LHCN-M2 (cell line): ENCODE measurements at regions not wholly inside any gene's neighbourhood (a gene's known extent, or its start where the extent isn't known, plus 50 kb on each side); places are given as distances from the start of the nearest gene placed in this dataset.
"Not testable (repeated sequence)": the region's sequence is repeated elsewhere in the genome, so short reads cannot be mapped to it uniquely, and the experiment has no call there.

ENCODE experiments used
- DNase-seq: peaks from one replicate; pipeline ENCODE4 v3.0.0-alpha.2; 2012; ENCODE audit warnings: low read depth

- DNase-seq, result peak; percentile 53
These were observed 542.7 kb upstream of the ADGRL4 start for GRCh38 chr1:79549201-79549600.

- DNase-seq, result no peak
These were observed 541.0 kb upstream of the ADGRL4 start for GRCh38 chr1:79547514-79547913.

- no peak for DNase-seq
These were observed 536.9 kb upstream of the ADGRL4 start for GRCh38 chr1:79543394-79543793.

- no peak for DNase-seq
These were observed 532.5 kb upstream of the ADGRL4 start for GRCh38 chr1:79539001-79539400.

GRCh38 chr1:79532555-79532954 is 526.0 kb upstream of the ADGRL4 start:
- DNase-seq, result no peak

- DNase-seq, result no peak
These were observed 525.3 kb upstream of the ADGRL4 start for GRCh38 chr1:79531790-79532189.

- no peak for DNase-seq
These were observed 523.9 kb upstream of the ADGRL4 start for GRCh38 chr1:79530476-79530875.

GRCh38 chr1:79530055-79530454 is 523.5 kb upstream of the ADGRL4 start:
- no peak for DNase-seq

GRCh38 chr1:79524126-79524525 is 517.6 kb upstream of the ADGRL4 start:
- DNase-seq, result no peak

GRCh38 chr1:79519084-79519760 is 512.7 kb upstream of the ADGRL4 start:
- DNase-seq, result no peak

GRCh38 chr1:79517470-79518224 is 511.1 kb upstream of the ADGRL4 start:
- DNase-seq, result no peak

- DNase-seq, result no peak
These were observed 501.2 kb upstream of the ADGRL4 start for GRCh38 chr1:79507770-79508169.

GRCh38 chr1:79501153-79501552 is 494.6 kb upstream of the ADGRL4 start:
- no peak for DNase-seq

GRCh38 chr1:79499541-79499940 is 493.0 kb upstream of the ADGRL4 start:
- no peak for DNase-seq

GRCh38 chr1:79497193-79497773 is 490.8 kb upstream of the ADGRL4 start:
- peak; percentile 40 for DNase-seq

- no peak for DNase-seq
These were observed 489.6 kb upstream of the ADGRL4 start for GRCh38 chr1:79496129-79496528.

GRCh38 chr1:79493702-79494101 is 487.2 kb upstream of the ADGRL4 start:
- not testable (repeated sequence) for DNase-seq

- DNase-seq, result not testable (repeated sequence)
These were observed 482.1 kb upstream of the ADGRL4 start for GRCh38 chr1:79488572-79489121.

GRCh38 chr1:79478728-79479373 is 472.3 kb upstream of the ADGRL4 start:
- DNase-seq, result no peak

GRCh38 chr1:79478160-79478559 is 471.6 kb upstream of the ADGRL4 start:
- DNase-seq, result no peak

- DNase-seq, result no peak
These were observed 465.6 kb upstream of the ADGRL4 start for GRCh38 chr1:79472067-79472656.

GRCh38 chr1:79469139-79469538 is 462.6 kb upstream of the ADGRL4 start:
- DNase-seq, result no peak
